Neural cell (in vitro differentiated cells): ENCODE measurements at regions not wholly inside any gene's neighbourhood (a gene's known extent, or its start where the extent isn't known, plus 50 kb on each side); places are given as distances from the start of the nearest gene placed in this dataset.

Experiments
- H2AFZ ChIP-seq: fragments of 200-600, 300-800 bp; sonication (generic), shearing (Covaris generic); 2 replicates; pipeline ENCODE4 v1.6.0; 2014; ENCODE audit warnings: low read depth, mild to moderate bottlenecking, antibody characterized with exemption, low read length, moderate library complexity
- H3F3A ChIP-seq: fragments of 200-600 bp; shearing (Covaris generic); 2 replicates; pipeline ENCODE4 v1.6.1; 2016; ENCODE audit warnings: mild to moderate bottlenecking, moderate library complexity, mixed read lengths, antibody characterized with exemption, low read length; ENCODE audit not compliant: insufficient read depth, poor library complexity, severe bottlenecking
- H3K27ac ChIP-seq: fragments of 200-600, 300-800 bp; sonication (generic), shearing (Covaris generic); 2 replicates; pipeline ENCODE4 v1.5.1; 2014; ENCODE audit warnings: mild to moderate bottlenecking, low read length, moderate library complexity
- H3K27me3 ChIP-seq: fragments of 300-800, 200-600 bp; sonication (generic), shearing (Covaris generic); 2 replicates; pipeline ENCODE4 v1.6.0; 2014; ENCODE audit warnings: mild to moderate bottlenecking, low read depth, low read length, moderate library complexity; ENCODE audit not compliant: insufficient read depth
- H3K36me3 ChIP-seq: fragments of 300-800, 200-600 bp; sonication (generic), shearing (Covaris generic); 2 replicates; pipeline ENCODE4 v1.5.1; 2014; ENCODE audit warnings: mild to moderate bottlenecking, antibody characterized with exemption, low read length, moderate library complexity; ENCODE audit not compliant: insufficient read depth
- H3K4me2 ChIP-seq: fragments of 300-800, 200-600 bp; sonication (generic), shearing (Covaris generic); 2 replicates; pipeline ENCODE4 v1.6.0; 2014; ENCODE audit warnings: mild to moderate bottlenecking, low read length
- H3K4me3 ChIP-seq: fragments of 300-800, 200-600 bp; sonication (generic), shearing (Covaris generic); 2 replicates; pipeline ENCODE4 v1.5.1; 2014; ENCODE audit warnings: mild to moderate bottlenecking, low read length, moderate library complexity
- H3K79me2 ChIP-seq: fragments of 200-600 bp; shearing (Covaris generic); replicated peaks from 2 replicates; pipeline ENCODE4 v1.6.0; 2014; ENCODE audit warnings: mild to moderate bottlenecking, low read length, moderate library complexity; ENCODE audit not compliant: insufficient read depth
- H3K9ac ChIP-seq: fragments of 300-800, 200-600 bp; sonication (generic), shearing (Covaris generic); 2 replicates; pipeline ENCODE4 v1.6.1; 2016; ENCODE audit warnings: mild to moderate bottlenecking, low read length, mixed read lengths
- H3K9me2 ChIP-seq: fragments of 200-600 bp; shearing (Covaris generic); 2 replicates; pipeline ENCODE4 v1.6.1; 2016; ENCODE audit warnings: mild to moderate bottlenecking, low read length, mixed read lengths; ENCODE audit not compliant: insufficient read depth
- H3K9me3 ChIP-seq: fragments of 200-600, 300-800 bp; sonication (generic), shearing (Covaris generic); 2 replicates; pipeline ENCODE4 v1.6.1; 2016; ENCODE audit warnings: mild to moderate bottlenecking, mixed run types, low read length, moderate library complexity, mixed read lengths
- H4K20me1 ChIP-seq: fragments of 200-600 bp; shearing (Covaris generic); 2 replicates; pipeline ENCODE4 v1.6.1; 2016; ENCODE audit warnings: mild to moderate bottlenecking, mixed run types; ENCODE audit not compliant: insufficient read depth
- CTCF ChIP-seq: fragments of 450-650 bp; IDR thresholded peaks from 2 replicates; pipeline ENCODE4 v1.5.1; 2014; ENCODE audit warnings: antibody characterized with exemption, mild to moderate bottlenecking, moderate library complexity; ENCODE audit not compliant: poor library complexity, severe bottlenecking
- EP300 ChIP-seq: fragments of 450-650 bp; conservative IDR thresholded peaks from 2 replicates; pipeline ENCODE4 v1.6.1; 2014; ENCODE audit warnings: antibody characterized with exemption, mild to moderate bottlenecking, moderate library complexity; ENCODE audit not compliant: poor library complexity, severe bottlenecking
- EZH2 ChIP-seq: fragments of 200-600, 300-800 bp; shearing (Covaris generic), sonication (generic); IDR thresholded peaks from 2 replicates; pipeline ENCODE4 v1.6.1; 2014; ENCODE audit warnings: antibody characterized with exemption, low read length, borderline replicate concordance, mild to moderate bottlenecking; ENCODE audit not compliant: insufficient read depth, poor library complexity, severe bottlenecking
- MXI1 ChIP-seq: fragments of 450-650 bp; conservative IDR thresholded peaks from 2 replicates; pipeline ENCODE4 v1.6.1; 2014; ENCODE audit warnings: antibody characterized with exemption, mild to moderate bottlenecking; ENCODE audit not compliant: poor library complexity, severe bottlenecking
- POLR2AphosphoS5 ChIP-seq: IDR thresholded peaks from 2 replicates; pipeline ENCODE4 v1.6.1; 2012
- RAD21 ChIP-seq: fragments of 450-650 bp; conservative IDR thresholded peaks from 2 replicates; pipeline ENCODE4 v1.6.1; 2014; ENCODE audit warnings: antibody characterized with exemption, mild to moderate bottlenecking, moderate library complexity
- SMC3 ChIP-seq: fragments of 450-650 bp; conservative IDR thresholded peaks from 2 replicates; pipeline ENCODE4 v1.6.1; 2014; ENCODE audit warnings: antibody characterized with exemption, mild to moderate bottlenecking, moderate library complexity; ENCODE audit not compliant: poor library complexity
- TAF1 ChIP-seq: IDR thresholded peaks from 2 replicates; pipeline ENCODE4 v1.6.1; 2012; ENCODE audit warnings: low read depth
- TF ChIP-seq, protein P1 (sequence below): IDR thresholded peaks from 2 replicates; pipeline ENCODE4 v1.6.1; 2012; ENCODE audit warnings: borderline replicate concordance

GRCh38 chr11:80435345-80435744 is 994.5 kb upstream of the TENM4 start:
- no peak overlapping the region for H3K4me2 ChIP-seq
- no peak overlapping the region for H2AFZ ChIP-seq
- H3K27ac ChIP-seq, result no peak overlapping the region
- H3K79me2 ChIP-seq, result no peaks in the 10 kb centered on the region
- H3K9ac ChIP-seq, result no peak overlapping the region
- H3K9me2 ChIP-seq, result no peaks in the 10 kb centered on the region
- no peaks in the 10 kb centered on the region for H4K20me1 ChIP-seq
- H3K36me3 ChIP-seq, result no peaks in the 10 kb centered on the region
- H3K27me3 ChIP-seq, result no peaks in the 10 kb centered on the region
- no peak for TF ChIP-seq TAF1
- TF ChIP-seq EP300, result no peak
- no peak for TF ChIP-seq SMC3
- TF ChIP-seq POLR2AphosphoS5, result no peak
- no peak for TF ChIP-seq EZH2
- TF ChIP-seq RAD21, result no peak
- TF ChIP-seq, protein P1, sequence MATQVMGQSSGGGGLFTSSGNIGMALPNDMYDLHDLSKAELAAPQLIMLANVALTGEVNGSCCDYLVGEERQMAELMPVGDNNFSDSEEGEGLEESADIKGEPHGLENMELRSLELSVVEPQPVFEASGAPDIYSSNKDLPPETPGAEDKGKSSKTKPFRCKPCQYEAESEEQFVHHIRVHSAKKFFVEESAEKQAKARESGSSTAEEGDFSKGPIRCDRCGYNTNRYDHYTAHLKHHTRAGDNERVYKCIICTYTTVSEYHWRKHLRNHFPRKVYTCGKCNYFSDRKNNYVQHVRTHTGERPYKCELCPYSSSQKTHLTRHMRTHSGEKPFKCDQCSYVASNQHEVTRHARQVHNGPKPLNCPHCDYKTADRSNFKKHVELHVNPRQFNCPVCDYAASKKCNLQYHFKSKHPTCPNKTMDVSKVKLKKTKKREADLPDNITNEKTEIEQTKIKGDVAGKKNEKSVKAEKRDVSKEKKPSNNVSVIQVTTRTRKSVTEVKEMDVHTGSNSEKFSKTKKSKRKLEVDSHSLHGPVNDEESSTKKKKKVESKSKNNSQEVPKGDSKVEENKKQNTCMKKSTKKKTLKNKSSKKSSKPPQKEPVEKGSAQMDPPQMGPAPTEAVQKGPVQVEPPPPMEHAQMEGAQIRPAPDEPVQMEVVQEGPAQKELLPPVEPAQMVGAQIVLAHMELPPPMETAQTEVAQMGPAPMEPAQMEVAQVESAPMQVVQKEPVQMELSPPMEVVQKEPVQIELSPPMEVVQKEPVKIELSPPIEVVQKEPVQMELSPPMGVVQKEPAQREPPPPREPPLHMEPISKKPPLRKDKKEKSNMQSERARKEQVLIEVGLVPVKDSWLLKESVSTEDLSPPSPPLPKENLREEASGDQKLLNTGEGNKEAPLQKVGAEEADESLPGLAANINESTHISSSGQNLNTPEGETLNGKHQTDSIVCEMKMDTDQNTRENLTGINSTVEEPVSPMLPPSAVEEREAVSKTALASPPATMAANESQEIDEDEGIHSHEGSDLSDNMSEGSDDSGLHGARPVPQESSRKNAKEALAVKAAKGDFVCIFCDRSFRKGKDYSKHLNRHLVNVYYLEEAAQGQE, result no peak
- no peak for TF ChIP-seq CTCF
- TF ChIP-seq MXI1, result no peak
- no peaks in the 10 kb centered on the region for H3F3A ChIP-seq
- no peak overlapping the region for H3K4me3 ChIP-seq
- H3K9me3 ChIP-seq, result no peaks in the 10 kb centered on the region

- H2AFZ ChIP-seq, result no peak overlapping the region
- no peak overlapping the region for H3K27ac ChIP-seq
- H3K4me2 ChIP-seq, result no peak overlapping the region
- H3K4me3 ChIP-seq, result no peak overlapping the region
- no peak overlapping the region for H3K9ac ChIP-seq
- no peaks in the 10 kb centered on the region for H3K79me2 ChIP-seq
- H3F3A ChIP-seq, result no peaks in the 10 kb centered on the region
- H3K27me3 ChIP-seq, result no peaks in the 10 kb centered on the region
- no peaks in the 10 kb centered on the region for H3K9me2 ChIP-seq
- TF ChIP-seq SMC3 (no peak), TAF1 (no peak), CTCF (no peak), RAD21 (no peak), MXI1 (no peak), EZH2 (no peak), EP300 (no peak), POLR2AphosphoS5 (no peak)
- TF ChIP-seq, protein P1, result no peak
- H3K36me3 ChIP-seq, result no peaks in the 10 kb centered on the region
- no peaks in the 10 kb centered on the region for H4K20me1 ChIP-seq
- H3K9me3 ChIP-seq, result no peaks in the 10 kb centered on the region
These were observed 991.2 kb upstream of the TENM4 start for GRCh38 chr11:80432057-80432456.
